ENCODE measurements at regions not wholly inside any gene's neighbourhood (a gene's known extent, or its start where the extent isn't known, plus 50 kb on each side); places are given as distances from the start of the nearest gene placed in this dataset.

- no peak for DNase-seq
Measured at GRCh38 chr1:95699149-95699953, 465.3 kb downstream of the RWDD3 start.

- no peak for DNase-seq
Measured at GRCh38 chr1:95701450-95702173, 467.6 kb downstream of the RWDD3 start.

- DNase-seq: no peak
Measured at GRCh38 chr1:95703046-95703445, 469.0 kb downstream of the RWDD3 start.

DNA sequence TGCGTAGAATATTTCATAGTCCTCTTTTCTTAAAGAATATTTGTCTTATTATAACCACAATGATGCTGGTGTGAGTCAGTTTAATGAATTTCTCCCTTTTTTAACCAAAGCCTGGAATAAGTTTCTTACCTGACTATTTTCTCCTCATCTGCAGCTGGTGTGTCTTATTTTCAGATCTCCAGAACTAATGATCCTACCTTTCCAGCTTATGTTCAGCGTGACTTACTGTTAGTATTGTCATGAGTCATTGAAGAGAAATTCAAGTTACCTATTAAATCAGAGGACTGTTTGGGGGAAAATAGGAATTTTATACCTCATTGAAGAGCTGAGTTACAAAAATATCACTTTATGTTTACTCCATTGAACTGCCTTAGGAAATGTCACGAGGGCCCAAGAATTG is 482.1 kb downstream of the RWDD3 start:
- no peak for DNase-seq

GRCh38 chr1:95716550-95716949 is 482.5 kb downstream of the RWDD3 start:
- no peak for DNase-seq

DNA sequence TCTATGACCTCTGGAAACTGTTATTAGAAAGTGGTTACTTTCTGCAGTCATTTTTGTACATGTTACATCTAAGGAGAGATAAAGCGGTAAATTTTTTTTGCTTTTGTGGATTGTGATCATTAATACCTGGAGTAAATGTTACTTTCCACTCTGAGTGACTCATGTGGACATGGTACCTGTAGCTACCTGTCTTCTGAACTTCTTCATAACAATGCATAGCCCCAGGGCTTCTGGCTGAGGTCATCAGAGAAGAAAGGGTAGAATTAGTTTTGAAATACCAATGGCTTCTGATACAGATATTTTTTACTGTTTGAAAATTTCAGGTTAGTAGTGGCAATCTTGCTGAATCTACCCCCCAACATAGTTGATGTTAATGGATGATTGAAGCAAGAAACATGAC is 489.3 kb downstream of the RWDD3 start:
- no peak for DNase-seq

GRCh38 chr1:95728841-95729240 is 494.8 kb downstream of the RWDD3 start:
- DNase-seq: no peak

DNA sequence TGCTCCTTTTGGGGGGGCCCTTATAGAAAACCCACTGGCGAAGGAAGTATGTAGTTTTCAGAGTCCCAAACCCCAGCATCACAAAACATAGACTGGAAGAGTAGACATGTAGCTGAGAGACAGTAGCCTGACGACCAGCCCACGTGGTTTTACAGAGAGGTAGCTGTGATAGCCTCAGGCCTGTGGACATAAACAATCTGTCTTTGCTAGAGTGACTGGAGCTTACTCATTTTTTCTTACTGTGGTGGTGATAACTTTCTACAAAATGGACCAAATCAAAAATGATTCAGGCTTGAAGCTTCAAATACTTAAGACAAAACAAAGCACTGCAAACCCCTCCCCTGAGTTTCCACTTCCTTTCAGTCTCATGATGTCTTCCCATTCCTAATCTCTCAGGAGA is 497.0 kb downstream of the RWDD3 start:
- no peak for DNase-seq

GRCh38 chr1:95731466-95731865 is 497.5 kb downstream of the RWDD3 start:
- no peak for DNase-seq

DNA sequence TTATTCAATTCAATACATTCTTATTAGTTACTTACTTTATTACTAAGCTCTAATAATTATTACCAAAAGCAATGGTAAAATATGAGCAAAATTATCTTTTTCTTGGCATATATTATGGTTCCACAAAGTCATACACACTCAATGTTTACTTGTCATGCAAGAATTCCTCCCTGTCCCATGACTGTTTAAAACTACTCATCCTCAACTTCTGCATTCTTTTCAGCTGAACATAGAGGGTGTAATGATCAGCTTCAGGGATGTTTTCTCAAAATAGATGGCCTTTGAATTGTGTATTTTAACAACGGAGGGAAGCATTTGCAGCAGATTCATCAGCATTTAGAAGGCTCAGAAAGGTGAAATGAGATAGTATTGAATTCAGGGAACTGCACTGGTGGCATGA is 499.0 kb downstream of the RWDD3 start:
- DNase-seq: no peak

- DNase-seq: no peak
Measured at GRCh38 chr1:95733671-95734070, 499.7 kb downstream of the RWDD3 start.

DNA sequence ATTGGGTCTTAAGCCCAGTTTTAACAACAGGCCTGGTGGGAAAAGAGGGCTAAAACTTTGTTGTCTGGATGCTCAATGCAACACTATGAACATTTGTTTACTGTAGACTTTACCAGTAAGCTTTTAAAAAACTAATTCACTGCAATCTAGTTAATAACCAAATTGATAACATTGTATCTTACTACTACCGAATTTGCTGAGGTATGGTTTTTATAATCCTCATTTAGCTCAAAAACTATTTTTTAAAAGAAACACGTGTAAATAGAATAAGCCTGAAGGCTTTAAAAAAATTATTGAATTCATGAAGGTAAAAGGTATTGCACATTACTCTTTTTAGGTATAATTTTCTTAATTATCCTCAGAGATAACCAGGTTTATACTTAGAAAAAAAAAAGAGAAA is 500.6 kb downstream of the RWDD3 start:
- DNase-seq: no peak

DNA sequence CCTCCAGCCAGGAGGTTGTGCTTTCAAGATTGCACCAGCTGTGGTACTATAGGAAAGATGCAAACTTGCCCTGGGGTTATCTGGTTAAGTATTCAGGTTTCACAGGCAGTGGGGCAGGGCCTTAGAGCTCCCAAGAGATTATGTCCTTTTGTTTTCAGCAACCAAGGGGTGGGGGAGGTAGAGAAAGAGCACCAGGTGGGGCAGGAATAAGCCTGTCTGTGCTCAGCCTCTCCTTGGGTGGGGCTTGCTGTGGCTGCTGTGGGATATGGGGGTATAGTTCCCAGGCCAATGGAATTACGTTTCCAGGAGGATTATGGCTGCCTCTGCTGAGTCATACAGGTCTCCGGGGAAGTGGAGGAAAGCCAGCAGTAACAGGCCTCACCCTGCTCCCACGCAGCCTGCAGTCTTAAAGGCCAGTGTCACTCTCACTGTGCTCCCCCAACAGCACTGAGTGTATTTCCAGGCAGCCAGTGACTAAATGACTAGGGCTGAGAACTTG is 508.6 kb downstream of the RWDD3 start:
- no peak for DNase-seq

DNA sequence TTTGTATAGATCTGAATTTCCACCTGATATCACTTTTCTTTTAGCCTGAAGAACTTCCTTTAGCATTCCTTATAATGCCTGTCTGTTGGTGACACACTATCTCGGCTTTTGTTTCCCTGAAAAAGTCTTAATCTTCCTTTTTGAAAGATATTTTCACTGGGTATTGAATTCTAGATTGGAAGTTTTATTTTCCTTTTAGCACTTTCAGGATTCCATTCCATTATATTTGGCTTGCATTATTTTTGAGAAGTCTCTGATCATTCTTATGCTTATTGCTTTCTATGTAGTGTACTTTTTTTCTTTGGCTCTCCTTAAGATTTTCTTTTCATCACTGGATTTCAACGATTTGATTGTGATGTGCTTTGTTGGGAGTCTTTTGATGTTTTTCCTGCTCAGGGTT is 510.7 kb downstream of the RWDD3 start:
- DNase-seq: no peak

GRCh38 chr1:95752515-95753381 is 518.7 kb downstream of the RWDD3 start:
- no peak for DNase-seq

DNA sequence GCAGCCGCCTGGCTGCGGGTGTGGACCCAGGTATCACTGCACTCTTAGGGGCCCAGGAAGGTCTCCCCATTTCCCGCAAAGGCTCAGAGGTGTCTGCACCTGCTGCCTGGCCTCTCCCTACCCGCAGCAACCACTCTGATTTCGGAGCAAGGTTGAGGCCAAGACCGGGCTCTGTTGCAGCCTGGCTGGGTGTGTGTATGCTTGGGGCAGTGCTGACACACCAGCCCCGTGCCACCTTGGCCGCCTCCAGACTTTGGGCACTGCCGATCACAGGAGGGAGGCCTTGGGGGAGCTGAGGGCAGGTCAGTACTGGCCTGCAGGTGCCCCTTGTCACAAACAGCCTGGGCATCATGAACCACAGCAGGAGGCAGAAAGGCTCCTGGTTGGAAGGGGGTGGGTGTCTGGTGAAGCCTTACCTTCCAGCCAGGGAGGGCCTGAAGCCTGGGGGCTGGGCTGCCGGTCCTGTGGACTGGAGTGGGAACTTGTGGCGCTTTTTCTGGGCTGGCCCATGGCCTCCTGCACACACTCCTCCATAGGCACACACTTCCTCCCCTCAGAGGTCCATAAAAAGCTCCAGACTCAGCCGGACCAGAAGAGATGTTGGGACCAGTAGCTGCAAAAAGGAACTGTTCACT is 519.5 kb downstream of the RWDD3 start:
- no peak for DNase-seq

- DNase-seq: no peak
Measured at GRCh38 chr1:95754412-95754811, 520.4 kb downstream of the RWDD3 start.

- no peak for DNase-seq
Measured at GRCh38 chr1:95766036-95766435, 532.0 kb downstream of the RWDD3 start.

- DNase-seq: no peak
Measured at GRCh38 chr1:95770581-95770980, 536.6 kb downstream of the RWDD3 start.

GRCh38 chr1:95778217-95778616 is 544.2 kb downstream of the RWDD3 start:
- DNase-seq: no peak

GRCh38 chr1:95780836-95781235 is 546.8 kb downstream of the RWDD3 start:
- no peak for DNase-seq

GRCh38 chr1:95790136-95790535 is 556.1 kb downstream of the RWDD3 start:
- DNase-seq: no peak

DNA sequence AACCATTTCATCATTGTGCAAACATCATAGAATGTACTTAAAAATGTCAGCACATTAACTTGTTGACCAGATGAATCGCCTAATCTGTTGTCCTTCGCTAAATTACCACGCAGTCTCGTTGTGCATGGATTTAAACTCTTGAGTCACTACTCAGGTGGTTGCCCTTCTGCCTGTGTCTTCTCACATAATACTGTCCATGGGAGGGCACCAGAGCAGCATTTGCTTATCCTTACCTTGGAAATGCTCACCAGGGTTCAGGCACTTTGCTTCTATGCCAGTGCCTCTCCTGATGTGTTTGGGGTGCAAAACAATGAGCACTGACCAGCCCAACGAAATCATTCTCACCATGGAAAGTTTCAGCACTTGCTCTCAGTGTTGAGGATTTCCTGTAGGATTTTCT is 559.9 kb downstream of the RWDD3 start:
- DNase-seq: no peak

All from CD4-positive, alpha-beta T cell treated with Interleukin-6 for 4 hours (primary cell).